HL-60 (cell line): ENCODE measurements at regions not wholly inside any gene's neighbourhood (a gene's known extent, or its start where the extent isn't known, plus 50 kb on each side); places are given as distances from the start of the nearest gene placed in this dataset.

Experiments used
- DNase-seq, 2 experiments: peaks; one replicate each; pipeline ENCODE4 v3.0.0-alpha.2; 2010 to 2020; ENCODE audit warnings: low read depth in 1 of 2, low spot score in 1 of 2
- H3K27ac ChIP-seq: fragments of 250-450 bp; sonication (Bioruptor Pico); replicated peaks from 2 replicates; pipeline ENCODE4 v1.5.1; 2020; ENCODE audit warnings: mild to moderate bottlenecking, moderate library complexity
- H3K27me3 ChIP-seq: fragments of 250-450 bp; sonication (Bioruptor Pico); 2 replicates; pipeline ENCODE4 v1.5.1; 2021; ENCODE audit warnings: mild to moderate bottlenecking, moderate library complexity; ENCODE audit not compliant: insufficient read depth, poor library complexity, severe bottlenecking
- H3K4me3 ChIP-seq: replicated peaks from 2 replicates; pipeline ENCODE4 v1.5.1; 2011; ENCODE audit warnings: mild to moderate bottlenecking, control low read depth, low read length; ENCODE audit not compliant: insufficient read depth
- GABPA ChIP-seq: IDR thresholded peaks from 2 replicates; pipeline ENCODE4 v1.6.1; 2012; ENCODE audit warnings: low read depth
- POLR2AphosphoS5 ChIP-seq: IDR thresholded peaks from 2 replicates; pipeline ENCODE4 v1.6.1; 2012; ENCODE audit warnings: low read depth
- SPI1 ChIP-seq: IDR thresholded peaks from 2 replicates; pipeline ENCODE4 v1.6.1; 2012; ENCODE audit warnings: low read depth, mild to moderate bottlenecking, borderline replicate concordance
- TF ChIP-seq, protein P1 (sequence below): IDR thresholded peaks from 2 replicates; pipeline ENCODE4 v1.6.1; 2012; ENCODE audit warnings: low read depth; ENCODE audit not compliant: insufficient replicate concordance
- TF ChIP-seq, protein P2 (sequence below): IDR thresholded peaks from one replicate; pipeline ENCODE4 v1.5.1; 2011; ENCODE audit warnings: low read length, control low read depth, inconsistent platforms; ENCODE audit not compliant: insufficient read depth

DNA sequence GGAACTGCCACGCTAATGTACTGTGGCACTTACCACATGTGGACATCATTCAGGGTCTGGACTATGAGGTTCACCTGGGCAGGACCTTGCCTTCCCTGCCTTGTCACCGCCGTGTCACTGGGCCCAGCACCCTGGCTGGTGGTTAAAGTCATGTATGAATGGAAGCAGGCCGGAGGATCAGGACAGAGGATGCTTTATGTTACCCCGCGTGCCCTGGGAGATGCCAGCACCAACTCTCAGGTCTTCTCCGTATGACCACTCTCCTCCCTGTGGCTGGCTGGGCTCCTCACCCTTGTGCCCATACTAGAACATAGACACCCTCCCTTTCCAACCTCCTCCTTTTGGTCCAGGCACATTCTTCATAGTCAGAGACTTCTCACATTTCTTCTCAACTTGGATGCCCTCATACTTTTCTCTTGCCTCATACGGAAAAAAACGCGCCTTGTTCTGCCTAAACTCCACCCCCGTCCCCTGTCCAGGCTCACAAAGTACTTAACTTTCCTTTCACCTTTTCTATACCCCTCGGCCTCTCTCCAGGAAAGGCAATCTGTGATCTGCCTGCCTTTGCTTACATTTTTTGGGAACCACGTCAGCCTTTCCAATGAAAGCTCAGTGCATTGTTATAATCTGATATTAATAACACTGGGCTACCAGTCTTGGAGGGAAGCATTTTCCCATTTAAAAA, 240.0 kb downstream of the TEX36 start:
- TF ChIP-seq GABPA = no peak
- TF ChIP-seq, protein P1, sequence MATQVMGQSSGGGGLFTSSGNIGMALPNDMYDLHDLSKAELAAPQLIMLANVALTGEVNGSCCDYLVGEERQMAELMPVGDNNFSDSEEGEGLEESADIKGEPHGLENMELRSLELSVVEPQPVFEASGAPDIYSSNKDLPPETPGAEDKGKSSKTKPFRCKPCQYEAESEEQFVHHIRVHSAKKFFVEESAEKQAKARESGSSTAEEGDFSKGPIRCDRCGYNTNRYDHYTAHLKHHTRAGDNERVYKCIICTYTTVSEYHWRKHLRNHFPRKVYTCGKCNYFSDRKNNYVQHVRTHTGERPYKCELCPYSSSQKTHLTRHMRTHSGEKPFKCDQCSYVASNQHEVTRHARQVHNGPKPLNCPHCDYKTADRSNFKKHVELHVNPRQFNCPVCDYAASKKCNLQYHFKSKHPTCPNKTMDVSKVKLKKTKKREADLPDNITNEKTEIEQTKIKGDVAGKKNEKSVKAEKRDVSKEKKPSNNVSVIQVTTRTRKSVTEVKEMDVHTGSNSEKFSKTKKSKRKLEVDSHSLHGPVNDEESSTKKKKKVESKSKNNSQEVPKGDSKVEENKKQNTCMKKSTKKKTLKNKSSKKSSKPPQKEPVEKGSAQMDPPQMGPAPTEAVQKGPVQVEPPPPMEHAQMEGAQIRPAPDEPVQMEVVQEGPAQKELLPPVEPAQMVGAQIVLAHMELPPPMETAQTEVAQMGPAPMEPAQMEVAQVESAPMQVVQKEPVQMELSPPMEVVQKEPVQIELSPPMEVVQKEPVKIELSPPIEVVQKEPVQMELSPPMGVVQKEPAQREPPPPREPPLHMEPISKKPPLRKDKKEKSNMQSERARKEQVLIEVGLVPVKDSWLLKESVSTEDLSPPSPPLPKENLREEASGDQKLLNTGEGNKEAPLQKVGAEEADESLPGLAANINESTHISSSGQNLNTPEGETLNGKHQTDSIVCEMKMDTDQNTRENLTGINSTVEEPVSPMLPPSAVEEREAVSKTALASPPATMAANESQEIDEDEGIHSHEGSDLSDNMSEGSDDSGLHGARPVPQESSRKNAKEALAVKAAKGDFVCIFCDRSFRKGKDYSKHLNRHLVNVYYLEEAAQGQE = no peak
- no peak for TF ChIP-seq POLR2AphosphoS5
- TF ChIP-seq SPI1 = no peak
- TF ChIP-seq, protein P2, sequence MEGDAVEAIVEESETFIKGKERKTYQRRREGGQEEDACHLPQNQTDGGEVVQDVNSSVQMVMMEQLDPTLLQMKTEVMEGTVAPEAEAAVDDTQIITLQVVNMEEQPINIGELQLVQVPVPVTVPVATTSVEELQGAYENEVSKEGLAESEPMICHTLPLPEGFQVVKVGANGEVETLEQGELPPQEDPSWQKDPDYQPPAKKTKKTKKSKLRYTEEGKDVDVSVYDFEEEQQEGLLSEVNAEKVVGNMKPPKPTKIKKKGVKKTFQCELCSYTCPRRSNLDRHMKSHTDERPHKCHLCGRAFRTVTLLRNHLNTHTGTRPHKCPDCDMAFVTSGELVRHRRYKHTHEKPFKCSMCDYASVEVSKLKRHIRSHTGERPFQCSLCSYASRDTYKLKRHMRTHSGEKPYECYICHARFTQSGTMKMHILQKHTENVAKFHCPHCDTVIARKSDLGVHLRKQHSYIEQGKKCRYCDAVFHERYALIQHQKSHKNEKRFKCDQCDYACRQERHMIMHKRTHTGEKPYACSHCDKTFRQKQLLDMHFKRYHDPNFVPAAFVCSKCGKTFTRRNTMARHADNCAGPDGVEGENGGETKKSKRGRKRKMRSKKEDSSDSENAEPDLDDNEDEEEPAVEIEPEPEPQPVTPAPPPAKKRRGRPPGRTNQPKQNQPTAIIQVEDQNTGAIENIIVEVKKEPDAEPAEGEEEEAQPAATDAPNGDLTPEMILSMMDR = no peak
- no peak for DNase-seq
- no peak overlapping the region for H3K27ac ChIP-seq
- no peak overlapping the region for H3K4me3 ChIP-seq
- no peaks in the 10 kb centered on the region for H3K27me3 ChIP-seq

DNA sequence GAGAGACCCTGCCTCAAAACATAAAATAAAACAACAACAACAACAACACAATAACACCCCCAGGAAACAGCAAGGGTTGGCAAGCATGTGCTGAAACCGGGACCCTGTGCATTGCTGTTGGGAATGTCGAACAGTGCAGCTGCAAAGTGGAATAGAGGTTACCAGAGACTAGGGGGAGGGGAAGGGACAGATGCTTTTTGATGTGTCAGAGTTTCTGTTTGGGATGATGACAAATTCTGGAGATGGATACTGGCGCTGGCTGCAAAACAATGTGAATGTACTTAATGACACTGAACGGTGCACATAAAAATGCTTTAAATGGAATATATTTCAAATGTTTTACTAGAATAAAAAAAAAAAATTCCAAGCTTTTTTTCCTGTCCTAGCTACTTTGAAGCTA, 241.8 kb downstream of the TEX36 start:
- TF ChIP-seq, protein P2 = no peak
- TF ChIP-seq GABPA = no peak
- no peak for TF ChIP-seq SPI1
- TF ChIP-seq, protein P1 = no peak
- TF ChIP-seq POLR2AphosphoS5 = no peak

DNA sequence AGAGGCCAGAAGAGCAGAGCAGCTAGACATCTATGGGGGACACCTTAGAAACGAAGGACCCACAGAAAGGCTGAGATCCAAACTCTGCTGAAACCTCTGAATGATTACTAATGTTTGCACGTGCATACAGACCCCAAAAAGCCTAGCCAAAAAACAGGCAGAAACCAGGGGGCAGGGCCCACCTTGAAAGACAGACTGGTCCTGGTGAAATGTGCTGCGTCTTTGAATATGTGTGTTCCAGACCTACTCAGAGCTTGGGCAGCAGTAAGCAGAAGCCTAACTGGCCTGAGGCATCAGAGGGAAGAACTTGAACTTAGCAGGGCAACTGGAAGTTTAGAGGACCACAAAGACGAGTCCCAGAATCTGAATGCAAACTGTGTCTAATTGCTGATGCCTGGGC, 251.8 kb downstream of the TEX36 start:
- no peak for DNase-seq
- Histone ChIP-seq H3K27me3 (peaks cover 2% of the 10 kb centered on the region), H3K4me3 (no peak overlapping the region), H3K27ac (no peak overlapping the region)
- TF ChIP-seq POLR2AphosphoS5 = no peak
- TF ChIP-seq, protein P1 = no peak
- TF ChIP-seq, protein P2 = no peak
- TF ChIP-seq SPI1 = no peak
- no peak for TF ChIP-seq GABPA

More for the DNA sequence above, 241.8 kb downstream of the TEX36 start:
- DNase-seq = no peak
- Histone ChIP-seq H3K27ac (no peak overlapping the region), H3K4me3 (no peak overlapping the region), H3K27me3 (no peaks in the 10 kb centered on the region)
